ENCODE measurements at regions not wholly inside any gene's neighbourhood (a gene's known extent, or its start where the extent isn't known, plus 50 kb on each side); places are given as distances from the start of the nearest gene placed in this dataset.

- no peak overlapping the region for H3K4me3 ChIP-seq (replicated peaks in 1 of 2; ENCODE audit: low read depth in 2 of 2, low read length in 2 of 2)
- no peak for TF ChIP-seq CTCF (IDR thresholded peaks at IDR 0.05; ENCODE audit: low read depth, low read length)
- DNase-seq (ENCODE audit: low read depth in 2 of 2) = no peak
Measured at GRCh38 chr14:76264384-76264783, 111.6 kb upstream of the ESRRB start.

- peak overlapping the region; percentile 36 to 38 for H3K4me3 ChIP-seq (replicated peaks in 1 of 2; ENCODE audit: low read depth in 2 of 2, low read length in 2 of 2)
- peak; percentile 48 to 58 for DNase-seq (ENCODE audit: low read depth in 2 of 2)
- peak; percentile 36 for TF ChIP-seq CTCF (IDR thresholded peaks at IDR 0.05; ENCODE audit: low read depth, low read length)
Measured at GRCh38 chr14:76267322-76268046, 108.5 kb upstream of the ESRRB start.

- no peak for TF ChIP-seq CTCF (IDR thresholded peaks at IDR 0.05; ENCODE audit: low read depth, low read length)
- peak overlapping the region; percentile 36 to 38 for H3K4me3 ChIP-seq (replicated peaks in 1 of 2; ENCODE audit: low read depth in 2 of 2, low read length in 2 of 2)
- DNase-seq (ENCODE audit: low read depth in 2 of 2) = no peak
Measured at GRCh38 chr14:76268047-76268431, 107.9 kb upstream of the ESRRB start.

GRCh38 chr14:76268700-76269099 is 107.2 kb upstream of the ESRRB start:
- no peak overlapping the region for H3K4me3 ChIP-seq (replicated peaks in 1 of 2; ENCODE audit: low read depth in 2 of 2, low read length in 2 of 2)
- TF ChIP-seq CTCF (IDR thresholded peaks at IDR 0.05; ENCODE audit: low read depth, low read length) = no peak
- no peak for DNase-seq (ENCODE audit: low read depth in 2 of 2)

- no peak overlapping the region for H3K4me3 ChIP-seq (replicated peaks in 1 of 2; ENCODE audit: low read depth in 2 of 2, low read length in 2 of 2)
- TF ChIP-seq CTCF (IDR thresholded peaks at IDR 0.05; ENCODE audit: low read depth, low read length) = no peak
Measured at GRCh38 chr14:76271041-76271755, 104.7 kb upstream of the ESRRB start.

GRCh38 chr14:76272349-76272748 is 103.6 kb upstream of the ESRRB start:
- TF ChIP-seq CTCF (IDR thresholded peaks at IDR 0.05; ENCODE audit: low read depth, low read length) = no peak
- DNase-seq (ENCODE audit: low read depth in 2 of 2) = no peak
- H3K4me3 ChIP-seq (replicated peaks in 1 of 2; ENCODE audit: low read depth in 2 of 2, low read length in 2 of 2) = no peak overlapping the region

More at GRCh38 chr14:76271041-76271755, 104.7 kb upstream of the ESRRB start:
- DNase-seq (ENCODE audit: low read depth in 2 of 2) = no peak
